NCI-H69 (cell line): ENCODE measurements at regions not wholly inside any gene's neighbourhood (a gene's known extent, or its start where the extent isn't known, plus 50 kb on each side); places are given as distances from the start of the nearest gene placed in this dataset.
A peak's percentile ranks its signal among the peaks of the same experiment; 100 is the strongest.

Experiments
- DNase-seq: peaks from one replicate; lab custom pipeline; 2025; lab: John Stamatoyannopoulos, UW

DNA sequence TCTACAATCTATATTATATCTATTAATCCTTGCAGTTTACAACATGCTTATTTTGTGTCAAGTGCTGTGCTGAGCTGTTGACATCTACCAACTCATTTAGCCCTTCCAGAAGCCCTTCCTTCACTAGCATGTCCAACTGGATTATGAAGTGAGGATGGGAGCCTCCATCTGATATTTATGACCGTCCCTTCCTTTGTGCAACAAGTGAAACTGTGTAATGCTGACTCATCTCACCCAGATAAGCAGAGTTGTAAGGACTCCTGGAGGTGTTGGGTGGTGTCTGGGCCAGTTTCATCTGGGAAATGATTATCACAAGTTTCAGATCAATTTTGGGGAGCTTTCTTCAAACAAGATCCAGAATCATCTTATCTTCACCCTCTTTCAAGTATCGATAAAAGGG, 156.6 kb upstream of the ETAA1 start:
- DNase-seq, result no peak

- no peak for DNase-seq
Observed at GRCh38 chr2:67241453-67241852, 155.7 kb upstream of the ETAA1 start.

DNA sequence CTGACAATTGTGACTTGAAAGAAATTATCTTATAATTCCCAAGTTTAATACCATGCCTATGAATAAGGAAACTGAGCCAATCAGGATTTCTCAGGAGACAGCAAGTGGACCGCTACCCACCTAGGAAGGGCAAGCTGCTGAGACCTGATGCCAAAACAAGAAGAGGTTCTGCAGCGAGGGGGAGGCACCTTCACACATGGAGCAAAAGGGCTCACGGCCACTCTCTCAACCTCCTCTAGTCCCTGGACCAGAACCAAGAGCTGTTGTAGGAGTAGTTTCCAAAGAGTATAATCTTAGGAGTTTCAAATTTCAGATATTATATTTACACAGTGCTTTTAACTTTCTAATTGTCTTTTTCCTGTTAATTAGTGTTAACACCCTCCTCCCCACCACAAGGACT, 154.7 kb upstream of the ETAA1 start:
- peak; percentile 37 for DNase-seq

DNA sequence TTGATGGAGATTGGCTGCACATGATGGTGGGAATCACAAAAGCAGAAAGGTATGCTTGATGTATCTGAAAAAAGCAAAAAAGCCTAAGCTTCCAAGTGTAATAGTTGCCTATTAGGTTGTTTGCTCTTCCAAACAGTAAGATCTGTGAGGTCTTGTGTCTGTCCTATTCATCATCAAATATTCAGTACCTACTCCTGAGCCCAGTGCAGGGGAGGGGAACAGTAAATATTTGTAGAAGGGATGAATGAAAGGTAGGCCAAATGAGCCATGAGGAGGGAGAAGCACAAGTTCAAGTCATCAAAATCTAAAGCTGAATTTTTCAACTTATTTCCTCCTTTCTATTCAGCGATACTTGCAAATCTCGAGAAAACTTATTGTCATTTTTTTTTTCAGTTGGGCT, 153.2 kb upstream of the ETAA1 start:
- DNase-seq, result peak; percentile 73

GRCh38 chr2:67246791-67247190, 150.3 kb upstream of the ETAA1 start:
- no peak for DNase-seq

DNA sequence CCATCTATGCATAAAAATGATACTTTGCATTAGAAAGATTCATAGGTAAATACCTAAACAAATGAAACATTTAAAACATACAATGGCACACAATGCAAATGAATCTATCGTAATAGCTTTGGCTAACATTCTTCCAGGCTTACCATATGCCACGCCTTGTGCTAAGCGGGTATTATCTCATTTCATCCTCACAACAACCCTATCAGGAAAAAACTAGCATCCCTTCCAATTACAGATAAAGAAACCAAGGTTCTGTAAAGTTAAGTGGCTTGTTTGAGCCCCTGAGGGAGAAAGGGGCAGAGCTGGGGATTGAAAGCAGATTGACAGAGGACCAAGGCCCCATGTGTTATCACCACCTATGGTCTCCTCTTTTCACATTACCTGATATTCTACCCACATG, 145.4 kb upstream of the ETAA1 start:
- DNase-seq, result no peak

GRCh38 chr2:67255933-67256615, 141.1 kb upstream of the ETAA1 start:
- DNase-seq, result peak; percentile 53

GRCh38 chr2:67256892-67257291, 140.2 kb upstream of the ETAA1 start:
- no peak for DNase-seq

DNA sequence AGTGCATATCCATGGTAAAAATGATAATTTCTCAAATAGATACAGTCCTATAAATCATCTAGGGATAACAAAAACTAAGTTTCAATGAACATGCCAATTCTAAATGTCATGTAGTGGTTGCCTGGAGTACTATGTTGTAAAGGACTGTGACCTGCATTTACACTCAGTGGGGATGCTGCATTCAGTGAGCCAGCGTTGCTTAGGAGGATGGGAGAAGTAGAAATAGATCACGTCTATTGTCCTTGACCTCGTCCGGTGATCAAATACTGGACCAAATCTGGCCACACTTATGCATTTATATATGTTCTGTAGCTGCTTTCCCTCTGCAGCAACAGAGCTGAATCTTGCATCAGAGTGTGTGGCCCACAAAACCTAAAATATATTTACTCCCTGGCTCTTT, 139.0 kb upstream of the ETAA1 start:
- peak; percentile 43 for DNase-seq

- no peak for DNase-seq
Observed at GRCh38 chr2:67258831-67259230, 138.3 kb upstream of the ETAA1 start.

GRCh38 chr2:67259556-67260342, 137.4 kb upstream of the ETAA1 start:
- peak; percentile 70 for DNase-seq

DNA sequence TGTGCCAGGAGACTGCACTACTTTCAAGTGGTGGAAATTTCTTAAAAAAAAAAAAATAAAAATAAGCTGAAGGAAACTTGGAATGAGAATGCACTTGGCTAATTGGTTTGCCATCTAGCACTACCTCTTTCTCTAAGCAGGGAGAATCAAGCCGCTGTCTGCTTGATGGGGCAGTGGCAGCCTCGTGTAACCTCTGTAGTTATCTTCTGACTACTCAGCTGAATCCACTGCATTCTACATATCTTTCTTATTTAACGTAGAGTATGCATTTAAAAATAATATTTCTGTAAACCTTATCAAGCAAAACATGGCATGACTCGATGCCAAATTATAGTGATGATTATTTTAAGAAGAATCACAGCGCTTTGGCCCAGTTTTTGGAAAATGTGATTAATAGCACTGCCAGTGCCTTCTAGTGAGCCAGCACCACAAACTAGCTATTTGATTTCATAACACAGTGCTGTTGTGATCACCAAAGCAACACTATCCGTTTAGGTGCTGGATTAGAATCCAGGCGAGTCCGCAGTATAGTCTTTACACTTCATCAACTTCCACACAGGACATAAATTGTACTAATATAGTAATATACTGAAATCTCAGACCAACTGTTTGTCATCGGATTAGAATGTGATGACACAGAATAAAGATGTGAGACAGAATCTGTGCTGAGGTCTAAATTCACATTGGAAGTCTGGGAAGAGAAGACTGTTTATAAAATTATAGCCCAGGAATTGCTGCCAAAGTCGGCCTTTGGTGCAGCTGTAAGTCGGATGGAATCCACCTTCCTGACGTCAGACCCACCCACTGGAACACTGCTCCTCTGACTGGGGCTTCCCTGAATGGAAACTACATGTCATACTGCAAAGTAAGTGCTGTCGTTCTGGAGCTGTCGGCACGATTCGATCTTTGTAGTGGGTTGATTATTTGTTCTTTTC, 136.5 kb upstream of the ETAA1 start:
- no peak for DNase-seq

DNA sequence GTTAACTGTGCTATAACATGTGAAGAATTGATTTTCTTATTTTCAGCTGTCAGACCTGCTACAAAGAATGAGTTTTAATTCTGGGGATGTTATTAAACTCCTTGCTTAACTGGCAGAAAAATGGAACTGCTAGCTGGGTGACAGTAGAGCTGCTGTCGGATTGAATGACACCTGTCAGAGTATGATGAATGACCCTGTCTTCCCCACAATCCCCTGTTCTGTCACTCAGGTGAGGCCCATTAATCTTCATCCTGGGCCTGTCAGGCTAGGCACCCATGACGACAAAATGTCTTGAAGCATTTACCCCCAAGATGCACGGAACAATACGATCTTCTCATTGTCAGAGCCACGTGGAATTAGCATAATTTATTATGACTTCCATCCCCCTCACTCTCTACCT, 129.9 kb upstream of the ETAA1 start:
- no peak for DNase-seq

DNA sequence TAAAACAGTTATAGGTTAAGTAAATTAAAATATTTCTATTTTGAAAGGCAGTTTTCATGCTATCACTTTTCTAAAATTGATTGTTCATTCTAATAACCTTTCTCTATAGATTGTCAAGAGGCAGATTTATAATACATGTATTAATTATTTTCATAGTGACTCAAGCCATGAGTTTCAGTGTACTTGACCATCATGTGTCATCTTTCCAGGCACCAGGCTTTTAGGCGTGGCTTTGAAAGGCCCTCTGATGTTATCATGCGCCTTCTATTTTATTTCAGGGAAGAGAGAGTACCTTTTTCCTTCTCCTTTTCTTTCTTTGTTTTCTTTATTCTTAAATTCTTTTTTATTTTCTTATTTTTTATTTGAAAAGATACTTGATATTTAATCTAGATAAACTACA, 128.3 kb upstream of the ETAA1 start:
- peak; percentile 1 for DNase-seq

GRCh38 chr2:67272195-67272594, 124.9 kb upstream of the ETAA1 start:
- DNase-seq, result peak; percentile 40

DNA sequence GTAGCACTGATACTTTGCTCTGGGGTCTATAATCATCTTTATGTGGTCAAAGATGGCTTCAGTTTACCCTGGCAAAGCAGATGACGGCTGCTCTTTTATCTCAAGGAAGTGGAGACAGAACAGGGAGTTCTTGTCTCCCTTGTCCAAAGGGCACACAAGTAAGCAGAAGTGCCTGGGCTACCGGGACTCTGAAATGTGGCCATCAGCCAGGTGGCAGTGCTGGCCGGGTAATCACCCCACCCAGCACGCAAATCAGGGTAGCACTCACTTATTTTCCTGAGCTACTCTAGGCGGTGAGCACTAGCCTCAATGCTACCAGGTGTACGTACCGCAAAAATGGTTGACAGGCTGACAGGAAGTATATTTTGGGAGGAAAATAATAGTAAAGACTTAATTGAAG, 119.7 kb upstream of the ETAA1 start:
- DNase-seq, result no peak

GRCh38 chr2:67281101-67281500, 116.0 kb upstream of the ETAA1 start:
- DNase-seq, result no peak

- DNase-seq, result no peak
Observed at GRCh38 chr2:67283641-67284040, 113.5 kb upstream of the ETAA1 start.

GRCh38 chr2:67286981-67287759, 110.0 kb upstream of the ETAA1 start:
- DNase-seq, result no peak

GRCh38 chr2:67289271-67289670, 107.9 kb upstream of the ETAA1 start:
- DNase-seq, result no peak

GRCh38 chr2:67289921-67290371, 107.2 kb upstream of the ETAA1 start:
- DNase-seq, result no peak
